ENCODE measurements at regions not wholly inside any gene's neighbourhood (a gene's known extent, or its start where the extent isn't known, plus 50 kb on each side); places are given as distances from the start of the nearest gene placed in this dataset.

DNA sequence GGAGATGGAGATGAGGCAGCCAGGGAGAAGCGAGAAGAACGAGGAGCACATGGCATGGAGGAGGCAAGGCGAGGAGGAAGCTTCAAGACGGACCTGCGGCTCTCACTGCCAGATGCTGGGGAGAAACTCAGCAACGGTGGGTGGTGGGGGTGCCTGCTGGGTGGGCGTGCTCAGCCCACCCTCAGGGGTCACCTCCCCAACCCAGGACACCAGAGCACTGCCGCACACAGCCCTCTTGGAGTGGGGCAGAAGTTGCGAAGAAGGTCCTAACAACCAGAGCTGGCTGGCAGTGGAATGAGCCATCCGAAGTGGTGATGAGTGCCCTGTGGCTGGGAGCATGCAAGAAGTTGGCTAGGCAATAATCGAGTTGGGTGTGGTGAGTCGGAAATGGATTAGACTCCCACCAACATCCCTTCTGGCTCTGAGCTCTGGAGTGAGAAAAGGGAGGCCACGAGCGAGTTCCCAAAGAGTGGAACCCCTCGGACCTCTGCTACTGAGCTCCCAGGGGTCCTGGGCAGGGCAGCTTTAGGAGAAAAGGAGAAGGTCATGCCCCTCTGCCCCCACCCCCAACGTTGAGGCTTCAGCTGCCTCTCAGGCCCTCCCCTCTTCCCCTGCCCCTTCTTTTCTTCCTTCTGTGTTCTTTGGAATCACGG, 212.7 kb upstream of the MVB12B start:
- H3K27ac Mint-ChIP-seq = no peak overlapping the region
- ChIA-PET CTCF (no interaction called here), POLR2A (no interaction called here)
- DNase-seq = no peak
- no peak overlapping the region for H3K4me3 Mint-ChIP-seq
- H3K27me3 Mint-ChIP-seq = no peaks in the 10 kb centered on the region
- no peaks in the 10 kb centered on the region for H3K9me3 Mint-ChIP-seq
- no peaks in the 10 kb centered on the region for H3K36me3 Mint-ChIP-seq (ENCODE audit: low read depth)
- H3K4me1 Mint-ChIP-seq = no peaks in the 10 kb centered on the region

DNA sequence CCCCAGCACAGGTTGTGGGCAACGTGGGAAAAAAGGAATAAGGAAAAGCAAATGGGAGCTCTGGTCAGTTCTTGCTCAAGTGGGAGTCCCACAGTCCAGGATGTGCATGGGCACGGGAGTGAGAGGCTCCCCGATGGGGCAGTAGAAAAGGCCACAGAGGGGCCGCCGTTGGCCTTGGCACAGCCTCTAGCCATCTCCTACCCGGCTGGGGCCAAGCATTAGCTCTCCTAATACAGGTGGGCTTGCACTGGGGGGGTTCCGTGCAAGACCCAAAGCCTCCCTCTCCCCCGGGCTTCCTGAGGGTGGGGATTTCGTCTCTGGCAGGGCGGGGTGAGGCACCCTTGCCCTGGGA, 212.2 kb upstream of the MVB12B start:
- DNase-seq = no peak
- POLR2A ChIA-PET = no interaction called here
- peaks cover under 1% of the 10 kb centered on the region for H3K27me3 Mint-ChIP-seq
- no peak overlapping the region for H3K27ac Mint-ChIP-seq
- no peaks in the 10 kb centered on the region for H3K36me3 Mint-ChIP-seq (ENCODE audit: low read depth)
- CTCF ChIA-PET = no interaction called here
- no peak overlapping the region for H3K4me3 Mint-ChIP-seq
- no peaks in the 10 kb centered on the region for H3K9me3 Mint-ChIP-seq
- no peaks in the 10 kb centered on the region for H3K4me1 Mint-ChIP-seq

DNA sequence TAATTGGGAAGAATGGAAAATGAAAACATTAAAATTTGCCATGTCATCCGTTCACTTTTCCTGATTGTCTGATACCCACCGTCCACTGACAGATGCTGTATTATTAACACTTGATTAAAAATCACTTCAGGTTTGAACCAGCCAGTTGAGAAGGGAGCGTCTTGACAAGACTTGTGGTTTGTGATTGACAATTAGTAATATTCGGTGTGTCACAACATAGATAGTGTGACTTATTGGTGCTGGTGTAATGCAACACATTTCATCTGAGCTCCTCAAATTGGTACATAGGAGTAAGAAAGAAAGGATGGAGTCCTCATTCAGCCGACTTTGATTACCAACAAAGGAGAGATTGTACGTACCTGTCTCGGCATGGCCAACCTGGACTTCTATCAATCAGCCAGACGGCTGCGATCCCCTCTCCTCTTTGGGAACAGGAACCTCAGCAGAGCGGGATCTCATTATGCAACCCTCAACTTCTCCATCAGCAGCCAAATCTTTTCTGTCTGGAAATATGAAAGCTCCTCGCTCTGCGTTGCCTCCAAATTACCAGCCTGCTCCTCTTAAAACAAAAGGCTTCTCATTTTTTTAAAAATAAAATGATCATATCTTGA, 211.7 kb upstream of the MVB12B start:
- no peak for DNase-seq
- CTCF ChIA-PET = no interaction called here
- no peaks in the 10 kb centered on the region for H3K4me1 Mint-ChIP-seq

DNA sequence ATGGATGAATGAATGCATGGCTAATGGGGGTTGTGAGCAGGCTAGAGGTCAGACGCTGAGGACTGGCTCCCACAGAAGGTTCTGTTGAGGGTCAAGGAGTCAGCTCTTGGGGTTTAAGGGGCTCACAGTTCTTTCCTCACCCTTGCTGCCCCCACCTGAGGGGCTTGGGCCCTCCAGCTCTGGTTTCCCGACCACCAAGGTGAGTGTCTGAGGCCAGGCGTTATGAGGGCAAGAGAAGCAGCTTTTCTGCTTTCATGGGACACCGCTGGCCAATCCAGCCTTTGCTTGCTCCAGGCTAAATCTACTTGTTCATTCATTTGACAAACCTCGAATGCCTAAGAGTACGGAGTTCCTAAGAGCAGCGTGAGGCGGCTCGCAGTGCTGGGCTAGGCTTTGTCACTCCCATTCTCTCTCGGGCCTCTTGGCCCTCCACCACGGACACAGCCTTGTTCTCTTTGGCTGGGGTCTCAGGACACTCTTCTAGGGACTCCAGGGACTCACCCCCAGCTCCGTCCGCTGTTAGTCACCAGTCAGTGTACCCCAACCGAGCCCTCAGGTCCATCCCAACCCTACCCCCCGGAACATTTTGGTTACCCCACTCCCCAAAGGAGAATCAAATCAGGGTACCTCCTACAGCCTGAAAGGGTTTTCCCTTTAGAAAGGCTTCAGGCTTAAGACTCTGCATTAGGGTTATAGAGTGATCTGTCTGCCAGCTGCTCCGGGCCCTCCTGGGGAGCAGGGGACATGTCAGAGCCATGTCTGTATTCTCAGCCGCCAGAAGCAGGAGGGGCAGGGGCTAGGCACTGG, 210.1 kb upstream of the MVB12B start:
- ChIA-PET CTCF (no interaction called here), POLR2A (no interaction called here)
- no peaks in the 10 kb centered on the region for H3K9me3 Mint-ChIP-seq
- DNase-seq = no peak
- no peaks in the 10 kb centered on the region for H3K4me1 Mint-ChIP-seq
- H3K4me3 Mint-ChIP-seq = no peak overlapping the region
- no peaks in the 10 kb centered on the region for H3K36me3 Mint-ChIP-seq (ENCODE audit: low read depth)
- no peak overlapping the region for H3K27ac Mint-ChIP-seq
- H3K27me3 Mint-ChIP-seq = peaks cover 5% of the 10 kb centered on the region

More for the DNA sequence above, 211.7 kb upstream of the MVB12B start:
- Mint-ChIP-seq H3K27ac (no peak overlapping the region), H3K9me3 (no peaks in the 10 kb centered on the region), H3K36me3 (ENCODE audit: low read depth) (no peaks in the 10 kb centered on the region), H3K27me3 (peaks cover 2% of the 10 kb centered on the region), H3K4me3 (no peak overlapping the region)
- POLR2A ChIA-PET = no interaction called here

DNA sequence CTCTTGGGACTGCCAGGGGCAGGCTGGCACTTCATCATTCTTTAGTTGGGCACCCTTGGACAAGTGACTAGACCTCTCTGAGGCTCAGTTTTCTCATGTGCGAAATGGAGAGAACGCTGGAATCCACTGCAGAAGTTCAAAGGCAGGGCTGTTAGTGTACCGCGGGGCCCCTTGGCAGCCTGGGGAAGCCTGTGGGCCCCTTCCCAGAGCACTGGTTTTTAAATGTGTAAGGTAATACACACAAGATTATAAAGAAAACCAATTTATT, 209.5 kb upstream of the MVB12B start:
- Mint-ChIP-seq H3K4me3 (no peak overlapping the region), H3K27me3 (peaks cover 7% of the 10 kb centered on the region), H3K9me3 (no peaks in the 10 kb centered on the region), H3K36me3 (ENCODE audit: low read depth) (no peaks in the 10 kb centered on the region), H3K4me1 (no peaks in the 10 kb centered on the region), H3K27ac (no peak overlapping the region)
- POLR2A ChIA-PET = no interaction called here
- DNase-seq = no peak
- CTCF ChIA-PET = no interaction called here

GRCh38 chr9:126117631-126118030, 209.0 kb upstream of the MVB12B start:
- ChIA-PET POLR2A (no interaction called here), CTCF (no interaction called here)
- no peak for DNase-seq
- Mint-ChIP-seq H3K27ac (no peak overlapping the region), H3K27me3 (peaks cover 7% of the 10 kb centered on the region), H3K4me1 (no peaks in the 10 kb centered on the region), H3K36me3 (ENCODE audit: low read depth) (no peaks in the 10 kb centered on the region), H3K9me3 (no peaks in the 10 kb centered on the region), H3K4me3 (no peak overlapping the region)

- no peaks in the 10 kb centered on the region for H3K9me3 Mint-ChIP-seq
- peaks cover 10% of the 10 kb centered on the region for H3K27me3 Mint-ChIP-seq
- ChIA-PET CTCF (no interaction called here), POLR2A (no interaction called here)
- no peak for DNase-seq
- H3K36me3 Mint-ChIP-seq (ENCODE audit: low read depth) = no peaks in the 10 kb centered on the region
- H3K4me1 Mint-ChIP-seq = no peaks in the 10 kb centered on the region
- no peak overlapping the region for H3K4me3 Mint-ChIP-seq
- no peak overlapping the region for H3K27ac Mint-ChIP-seq
Observed at GRCh38 chr9:126119731-126120130, 206.9 kb upstream of the MVB12B start.

- Mint-ChIP-seq H3K9me3 (no peaks in the 10 kb centered on the region), H3K36me3 (ENCODE audit: low read depth) (no peaks in the 10 kb centered on the region), H3K4me1 (no peaks in the 10 kb centered on the region), H3K27me3 (peaks cover 18% of the 10 kb centered on the region), H3K4me3 (no peak overlapping the region), H3K27ac (no peak overlapping the region)
- DNase-seq = no peak
- ChIA-PET CTCF (no interaction called here), POLR2A (no interaction called here)
Observed at GRCh38 chr9:126122901-126123616, 203.6 kb upstream of the MVB12B start.

DNA sequence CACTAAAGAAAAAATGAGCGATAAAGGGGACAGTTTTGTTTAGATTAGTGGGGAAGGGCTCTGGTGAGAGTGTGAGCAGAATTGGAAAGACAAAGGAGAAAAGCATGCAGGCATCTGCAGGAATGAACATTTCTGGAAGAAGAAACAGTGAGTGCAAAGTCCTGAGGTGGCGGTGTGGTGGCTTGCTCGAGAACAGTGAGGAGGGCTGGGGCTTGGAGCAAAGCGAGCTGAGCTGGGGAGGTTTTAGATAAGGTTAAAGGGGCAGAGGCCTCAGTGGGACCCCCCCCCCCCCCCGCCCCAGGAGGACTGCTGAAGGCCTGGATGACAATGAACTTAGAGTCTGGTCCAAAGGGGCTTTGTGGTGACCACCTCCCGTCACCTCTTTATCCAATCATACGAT, 202.7 kb upstream of the MVB12B start:
- POLR2A ChIA-PET = no interaction called here

GRCh38 chr9:126125177-126125576, 201.5 kb upstream of the MVB12B start:
- ChIA-PET CTCF (no interaction called here), POLR2A (no interaction called here)
- H3K27me3 Mint-ChIP-seq = peaks cover 17% of the 10 kb centered on the region
- no peak overlapping the region for H3K4me3 Mint-ChIP-seq
- H3K4me1 Mint-ChIP-seq = no peaks in the 10 kb centered on the region
- no peak overlapping the region for H3K27ac Mint-ChIP-seq
- no peaks in the 10 kb centered on the region for H3K36me3 Mint-ChIP-seq (ENCODE audit: low read depth)
- H3K9me3 Mint-ChIP-seq = no peaks in the 10 kb centered on the region
- DNase-seq = no peak

More for the DNA sequence above, 202.7 kb upstream of the MVB12B start:
- H3K4me3 Mint-ChIP-seq = no peak overlapping the region
- no peak overlapping the region for H3K27ac Mint-ChIP-seq
- CTCF ChIA-PET = no interaction called here
- DNase-seq = no peak
- H3K4me1 Mint-ChIP-seq = no peaks in the 10 kb centered on the region
- H3K36me3 Mint-ChIP-seq (ENCODE audit: low read depth) = no peaks in the 10 kb centered on the region
- no peaks in the 10 kb centered on the region for H3K9me3 Mint-ChIP-seq
- peaks cover 19% of the 10 kb centered on the region for H3K27me3 Mint-ChIP-seq

DNA sequence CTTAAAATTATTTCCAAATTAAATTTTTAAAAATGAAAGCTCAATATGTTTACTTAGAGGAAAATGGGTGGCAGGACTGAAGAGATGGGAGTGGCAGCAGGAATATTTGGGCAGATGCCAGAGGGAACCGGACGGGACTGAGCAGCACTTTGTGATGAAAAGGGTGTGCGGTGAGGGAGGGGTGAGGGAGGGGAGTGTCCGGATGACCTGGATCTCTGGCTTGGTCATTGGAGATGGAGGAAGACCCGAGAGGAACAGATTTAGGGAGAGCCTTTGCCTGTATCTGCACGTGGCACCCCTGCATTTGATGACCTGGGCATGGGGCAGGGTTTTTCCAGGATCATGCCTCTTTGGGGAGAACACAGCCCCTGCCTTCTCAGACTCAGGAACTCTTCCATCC, 201.1 kb upstream of the MVB12B start:
- Mint-ChIP-seq H3K36me3 (ENCODE audit: low read depth) (no peaks in the 10 kb centered on the region), H3K9me3 (no peaks in the 10 kb centered on the region), H3K4me3 (no peak overlapping the region), H3K4me1 (no peaks in the 10 kb centered on the region), H3K27me3 (peaks cover 14% of the 10 kb centered on the region), H3K27ac (no peak overlapping the region)
- no peak for DNase-seq
- CTCF ChIA-PET = no interaction called here
- POLR2A ChIA-PET = no interaction called here

DNA sequence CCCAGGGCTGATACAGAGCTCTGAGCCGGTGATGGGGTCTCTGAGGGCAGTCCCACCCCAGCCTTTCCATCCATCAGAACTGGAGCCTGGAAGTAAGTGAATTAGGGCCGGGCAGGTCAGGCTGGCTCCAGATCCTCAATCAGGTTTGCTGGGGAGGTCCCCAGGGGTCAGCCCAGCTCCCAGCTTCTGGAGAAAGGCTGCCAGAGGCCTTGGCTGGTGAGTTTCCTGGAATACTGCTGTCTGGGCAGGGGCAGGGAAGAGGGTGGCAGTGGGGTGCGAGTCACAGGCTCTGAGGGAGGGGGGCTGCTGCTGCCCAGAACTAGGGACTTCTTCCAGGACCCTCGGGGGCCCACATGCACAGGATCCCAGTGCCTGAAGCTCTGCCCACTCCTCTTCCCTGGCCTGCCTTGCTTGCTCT, 200.6 kb upstream of the MVB12B start:
- no peak overlapping the region for H3K4me3 Mint-ChIP-seq

GRCh38 chr9:126126807-126127206, 199.8 kb upstream of the MVB12B start:
- Mint-ChIP-seq H3K4me1 (no peaks in the 10 kb centered on the region), H3K36me3 (ENCODE audit: low read depth) (no peaks in the 10 kb centered on the region), H3K9me3 (no peaks in the 10 kb centered on the region), H3K27me3 (peaks cover 19% of the 10 kb centered on the region), H3K4me3 (no peak overlapping the region), H3K27ac (no peak overlapping the region)
- CTCF ChIA-PET = interaction anchor here (0.7 kb wide), 1 partner anchor 19 kb away, joined by 4 read pairs; no protein-coding TSS in a partner anchor
- POLR2A ChIA-PET = no interaction called here
- no peak for DNase-seq

More for the DNA sequence above, 200.6 kb upstream of the MVB12B start:
- no peaks in the 10 kb centered on the region for H3K4me1 Mint-ChIP-seq
- no peak for DNase-seq
- POLR2A ChIA-PET = no interaction called here
- H3K9me3 Mint-ChIP-seq = no peaks in the 10 kb centered on the region
- CTCF ChIA-PET = interaction anchor here (0.7 kb wide), 1 partner anchor 20 kb away, joined by 4 read pairs; no protein-coding TSS in a partner anchor
- no peaks in the 10 kb centered on the region for H3K36me3 Mint-ChIP-seq (ENCODE audit: low read depth)
- no peak overlapping the region for H3K27ac Mint-ChIP-seq
- peaks cover 18% of the 10 kb centered on the region for H3K27me3 Mint-ChIP-seq
